B cell (primary cell): ENCODE measurements at regions not wholly inside any gene's neighbourhood (a gene's known extent, or its start where the extent isn't known, plus 50 kb on each side); places are given as distances from the start of the nearest gene placed in this dataset.

Experiments used
- CTCF ChIP-seq: fragments of 200-600 bp; IDR thresholded peaks from one replicate; pipeline ENCODE4 v1.8.0; 2022; ENCODE audit warnings: antibody characterized with exemption, mild to moderate bottlenecking
- EZH2 ChIP-seq: IDR thresholded peaks from 2 replicates; pipeline ENCODE4 v1.6.1; 2012; ENCODE audit warnings: borderline replicate concordance, low read depth, mild to moderate bottlenecking, moderate library complexity, low read length; ENCODE audit not compliant: insufficient read depth, poor library complexity, severe bottlenecking

GRCh38 chr6:102344769-102345168 lies 951.3 kb downstream of the GRIK2 start:
- no peak for TF ChIP-seq CTCF
- no peak for TF ChIP-seq EZH2
